NT2/D1 (cell line): ENCODE measurements at regions not wholly inside any gene's neighbourhood (a gene's known extent, or its start where the extent isn't known, plus 50 kb on each side); places are given as distances from the start of the nearest gene placed in this dataset.
"Not testable (repeated sequence)": the region's sequence is repeated elsewhere in the genome, so short reads cannot be mapped to it uniquely, and the experiment has no call there.

Source experiments
- DNase-seq: peaks from one replicate; pipeline ENCODE4 v3.0.0-alpha.2; 2011; ENCODE audit warnings: low read depth, low spot score
- H3K27me3 ChIP-seq: 2 replicates; pipeline ENCODE4 v1.6.0; 2011; ENCODE audit warnings: mild to moderate bottlenecking; ENCODE audit not compliant: insufficient read length, insufficient read depth
- H3K36me3 ChIP-seq: 2 replicates; pipeline ENCODE4 v1.6.1; 2011; ENCODE audit warnings: mild to moderate bottlenecking, low read length, mixed read lengths; ENCODE audit not compliant: insufficient read depth, insufficient read length
- H3K4me1 ChIP-seq: 2 replicates; pipeline ENCODE4 v1.5.1; 2011; ENCODE audit not compliant: insufficient read depth, insufficient read length
- H3K4me3 ChIP-seq: 2 replicates; pipeline ENCODE4 v1.5.1; 2011; ENCODE audit warnings: low read depth; ENCODE audit not compliant: insufficient read length
- H3K9ac ChIP-seq: 2 replicates; pipeline ENCODE4 v1.6.0; 2011; ENCODE audit warnings: low read depth; ENCODE audit not compliant: insufficient read length
- H3K9me3 ChIP-seq: 2 replicates; pipeline ENCODE4 v1.5.1; 2011; ENCODE audit warnings: mild to moderate bottlenecking, low read length; ENCODE audit not compliant: insufficient read depth
- SUZ12 ChIP-seq: IDR thresholded peaks from 2 replicates; pipeline ENCODE4 v1.6.1; 2011; ENCODE audit not compliant: insufficient read length, insufficient read depth; ENCODE audit errors: extremely low read depth
- YY1 ChIP-seq: IDR thresholded peaks from 2 replicates; pipeline ENCODE4 v1.6.1; 2011; ENCODE audit not compliant: insufficient read length, insufficient read depth
- ZNF274 ChIP-seq: IDR thresholded peaks from 2 replicates; pipeline ENCODE4 v1.6.1; 2011; ENCODE audit warnings: mild to moderate bottlenecking, low read depth, low read length

DNA sequence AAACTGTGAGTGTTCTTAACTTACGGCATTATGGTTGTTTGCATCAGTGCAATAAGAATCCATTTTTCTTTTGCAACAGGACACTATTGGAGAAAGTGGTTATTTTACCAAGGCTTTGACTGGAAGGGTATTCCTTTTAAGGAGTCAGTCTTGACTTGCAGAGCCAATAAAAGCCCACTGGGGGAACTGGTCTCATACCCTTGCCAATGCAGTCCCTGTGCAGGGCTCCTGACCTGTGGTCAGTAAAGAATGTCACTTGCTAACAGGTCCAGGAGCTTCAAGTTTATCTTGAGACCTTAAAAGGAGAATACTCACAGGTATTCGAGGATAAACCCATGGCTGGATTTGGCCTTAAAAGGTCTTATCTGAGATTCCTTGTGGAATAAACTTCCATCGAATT is 227.8 kb upstream of the GBE1 start:
- no peaks in the 10 kb centered on the region for H3K27me3 ChIP-seq

DNA sequence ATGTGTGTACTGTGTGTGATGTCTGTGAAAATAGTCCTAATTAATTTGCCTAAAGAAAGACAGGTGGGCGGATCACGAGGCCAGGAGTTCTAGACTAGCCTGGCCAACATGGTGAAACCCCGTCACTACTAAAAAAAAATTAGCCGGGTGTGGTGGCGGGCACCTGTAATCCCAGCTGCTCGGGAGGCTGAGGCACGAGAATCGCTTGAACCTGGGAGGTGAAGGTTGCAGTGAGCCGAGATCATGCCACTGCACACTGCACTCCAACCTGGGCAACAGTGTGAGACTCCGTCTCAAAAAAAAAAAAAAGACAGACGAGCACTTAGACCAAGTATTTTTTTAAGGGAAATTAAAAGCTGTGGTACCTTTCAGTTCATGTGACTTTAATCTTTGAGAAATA is 226.0 kb upstream of the GBE1 start:
- DNase-seq, H3K4me3 ChIP-seq, H3K27me3 ChIP-seq: not testable (repeated sequence)

More for the DNA sequence above, 227.8 kb upstream of the GBE1 start:
- H3K4me1 ChIP-seq: no peaks in the 10 kb centered on the region
- H3K9ac ChIP-seq: no peak overlapping the region
- H3K36me3 ChIP-seq: no peaks in the 10 kb centered on the region
- DNase-seq: no peak
- H3K9me3 ChIP-seq: no peaks in the 10 kb centered on the region; the same call in 1 of the 2 replicates
- TF ChIP-seq SUZ12 (no peak), ZNF274 (no peak), YY1 (no peak)
- no peak overlapping the region for H3K4me3 ChIP-seq

DNA sequence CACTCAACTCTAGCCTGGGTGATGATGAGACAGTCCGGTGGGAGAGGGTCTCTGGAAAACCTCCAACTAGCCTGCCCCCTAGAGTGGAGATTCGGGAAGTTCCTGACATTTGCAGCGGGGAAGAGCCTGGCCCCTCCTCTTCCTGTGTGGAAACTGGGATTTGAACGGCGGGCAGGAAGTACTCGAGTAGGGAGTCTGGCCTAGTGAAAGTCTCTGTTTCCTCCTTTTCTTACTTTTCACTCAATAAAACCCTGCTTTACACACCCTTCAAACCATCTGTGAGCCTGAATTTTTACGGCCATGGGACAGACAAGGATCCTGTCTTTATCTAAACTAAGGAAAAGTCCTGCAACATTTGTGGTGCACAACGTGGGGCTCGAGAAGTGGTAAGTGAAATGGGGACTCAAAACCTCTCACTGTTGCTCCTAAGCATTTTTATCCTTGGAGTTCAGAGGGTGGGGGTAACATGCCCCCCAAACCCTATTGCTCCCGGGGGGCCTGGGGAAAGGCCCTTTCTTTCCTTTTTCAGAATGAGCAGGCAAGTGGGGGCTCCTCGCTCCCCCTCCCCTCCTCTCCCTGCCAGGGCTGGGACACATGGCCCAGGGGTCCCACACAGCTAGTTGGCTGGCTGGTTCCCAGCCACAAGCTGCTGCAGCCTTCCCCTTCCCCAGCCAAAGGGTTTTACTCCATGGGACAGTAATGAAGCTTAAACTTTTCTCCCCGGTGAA is 224.7 kb upstream of the GBE1 start:
- no peak for DNase-seq
- H3K9ac ChIP-seq: no peak overlapping the region

More for the DNA sequence above, 226.0 kb upstream of the GBE1 start:
- H3K9ac ChIP-seq, H3K9me3 ChIP-seq, H3K4me1 ChIP-seq, H3K36me3 ChIP-seq: not testable (repeated sequence)

DNA sequence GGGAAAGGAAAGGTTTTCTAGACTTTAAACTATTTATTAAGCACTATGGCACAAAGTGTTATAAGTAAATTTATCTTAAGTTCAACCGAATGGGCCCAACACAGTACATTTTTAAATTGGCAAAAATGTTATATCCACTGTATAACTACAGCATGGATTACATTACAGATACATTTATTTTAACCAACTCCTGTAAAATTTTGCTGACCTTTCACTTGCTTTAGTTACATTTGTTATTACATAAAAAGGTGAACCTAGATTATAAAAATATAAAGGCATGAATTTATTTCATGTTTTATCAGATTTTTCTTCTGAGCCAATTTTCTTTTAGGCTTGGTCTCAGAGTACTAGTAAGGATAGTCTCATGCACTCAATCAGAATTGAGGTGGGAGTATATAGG is 221.9 kb upstream of the GBE1 start:
- H3K9me3 ChIP-seq: no peaks in the 10 kb centered on the region; the same call in 1 of the 2 replicates
- no peak for TF ChIP-seq SUZ12
- TF ChIP-seq ZNF274: no peak
- H3K36me3 ChIP-seq: no peaks in the 10 kb centered on the region
- H3K27me3 ChIP-seq: no peaks in the 10 kb centered on the region
- no peak overlapping the region for H3K4me3 ChIP-seq
- DNase-seq: no peak
- H3K9ac ChIP-seq: no peak overlapping the region
- H3K4me1 ChIP-seq: no peaks in the 10 kb centered on the region

More for the DNA sequence above, 224.7 kb upstream of the GBE1 start:
- no peaks in the 10 kb centered on the region for H3K4me1 ChIP-seq
- no peaks in the 10 kb centered on the region; the same call in 1 of the 2 replicates for H3K9me3 ChIP-seq
- no peak overlapping the region for H3K4me3 ChIP-seq
- no peaks in the 10 kb centered on the region for H3K36me3 ChIP-seq
- H3K27me3 ChIP-seq: no peaks in the 10 kb centered on the region
- TF ChIP-seq ZNF274 (no peak), YY1 (no peak), SUZ12 (no peak)

DNA sequence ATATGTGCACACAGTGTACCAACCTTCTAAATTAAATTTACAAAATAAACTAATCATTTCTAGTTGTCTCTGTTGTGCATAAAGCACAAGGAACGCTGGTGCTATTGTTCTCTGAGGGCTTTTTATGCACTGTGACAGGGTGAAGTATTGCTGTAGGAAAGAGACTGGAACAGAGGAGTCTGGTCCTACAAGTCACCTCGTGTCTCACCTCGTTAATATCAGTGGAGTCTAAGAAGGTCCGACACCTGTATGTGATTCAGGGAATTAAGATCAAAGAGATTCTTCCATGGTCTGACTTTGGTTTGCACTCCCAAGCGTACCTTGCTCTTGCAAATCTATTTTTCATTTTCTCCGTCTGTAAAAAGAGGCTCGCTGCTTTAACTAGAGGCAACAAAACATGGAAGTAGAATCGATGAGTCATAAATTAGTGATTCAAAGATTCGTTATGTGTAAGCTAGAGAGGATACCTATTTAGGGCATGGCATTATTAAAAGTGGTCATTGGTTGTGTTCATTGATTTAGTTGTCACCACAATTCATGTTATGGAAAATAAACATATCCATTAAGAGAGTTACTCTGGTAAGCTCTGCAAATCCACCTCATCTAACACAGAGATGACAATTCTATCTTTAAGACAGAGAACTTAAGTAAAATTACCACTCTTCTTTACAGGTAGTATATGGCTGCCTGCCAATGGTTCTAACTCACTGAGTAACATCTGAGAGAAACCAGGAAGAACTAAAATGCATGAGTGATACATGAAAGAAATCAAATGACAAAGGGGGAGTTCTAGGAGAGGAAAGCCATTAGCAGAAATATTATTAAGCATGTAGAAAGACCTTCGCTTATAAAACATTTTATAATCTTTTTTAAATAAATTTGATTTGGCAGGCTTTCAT is 219.4 kb upstream of the GBE1 start:
- TF ChIP-seq SUZ12 (no peak), YY1 (no peak), ZNF274 (no peak)
- no peaks in the 10 kb centered on the region for H3K36me3 ChIP-seq
- no peaks in the 10 kb centered on the region for H3K27me3 ChIP-seq
- no peaks in the 10 kb centered on the region for H3K4me1 ChIP-seq
- no peak for DNase-seq
- no peaks in the 10 kb centered on the region; the same call in 1 of the 2 replicates for H3K9me3 ChIP-seq
- H3K4me3 ChIP-seq: no peak overlapping the region
- H3K9ac ChIP-seq: no peak overlapping the region

DNA sequence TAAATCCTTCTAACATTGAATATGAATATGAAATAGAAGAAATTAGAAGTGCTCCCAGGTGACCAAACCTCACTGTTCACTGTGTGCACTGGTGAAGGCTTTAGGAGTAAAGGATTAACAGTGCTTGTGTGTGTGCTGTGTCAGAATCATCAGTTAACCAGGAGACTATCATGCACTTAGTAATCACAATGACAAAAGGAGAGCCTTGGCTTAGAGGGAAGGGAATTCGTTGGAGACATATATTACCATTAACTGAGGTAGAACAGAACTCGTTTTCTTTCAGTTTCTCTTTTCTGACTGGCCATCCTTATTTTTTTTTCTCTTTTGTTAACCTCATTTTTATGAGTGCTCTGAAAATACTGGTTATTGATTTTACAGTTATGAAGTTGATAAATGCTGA is 213.3 kb upstream of the GBE1 start:
- TF ChIP-seq SUZ12: no peak
- TF ChIP-seq YY1: no peak
- no peak for TF ChIP-seq ZNF274
- Histone ChIP-seq H3K27me3 (no peaks in the 10 kb centered on the region), H3K9me3 (peaks cover 12% of the 10 kb centered on the region; the same call in 1 of the 2 replicates), H3K4me1 (no peaks in the 10 kb centered on the region), H3K36me3 (no peaks in the 10 kb centered on the region), H3K4me3 (no peak overlapping the region), H3K9ac (no peak overlapping the region)
- DNase-seq: peak; percentile 25

DNA sequence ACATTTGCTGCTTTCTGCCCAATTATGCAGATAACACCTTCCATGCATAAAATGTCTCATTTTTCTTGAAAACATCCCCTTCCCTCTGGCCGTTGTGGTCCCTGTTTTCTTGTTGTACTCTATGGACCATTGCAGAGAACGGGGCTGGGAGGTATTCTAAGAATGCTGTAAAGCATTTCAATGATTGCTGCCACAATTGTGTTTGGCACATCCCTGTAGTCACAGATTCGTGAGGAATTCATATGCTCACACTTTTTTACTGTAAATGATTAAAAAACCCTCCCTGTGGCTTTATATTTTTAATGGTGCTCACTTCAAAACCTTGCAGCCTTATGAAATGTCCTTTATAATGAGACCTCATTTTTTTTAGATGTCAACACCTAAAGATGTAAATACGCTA is 207.2 kb upstream of the GBE1 start:
- Histone ChIP-seq H3K4me1 (no peaks in the 10 kb centered on the region), H3K9me3 (peaks cover 12% of the 10 kb centered on the region; the same call in 1 of the 2 replicates), H3K9ac (no peak overlapping the region)

More for the DNA sequence above, 207.2 kb upstream of the GBE1 start:
- Histone ChIP-seq H3K27me3 (no peaks in the 10 kb centered on the region), H3K4me3 (no peak overlapping the region), H3K36me3 (no peaks in the 10 kb centered on the region)
- peak; percentile 47 for DNase-seq
- no peak for TF ChIP-seq SUZ12
- no peak for TF ChIP-seq ZNF274
- TF ChIP-seq YY1: no peak
